HEK293 (cell line): ENCODE measurements at regions not wholly inside any gene's neighbourhood (a gene's known extent, or its start where the extent isn't known, plus 50 kb on each side); places are given as distances from the start of the nearest gene placed in this dataset.

Experiments
- CTCF ChIA-PET: fragments of 350-600 bp; formaldehyde crosslinking; extraction: SDS; loops from one replicate; lab custom pipeline; 2021; ENCODE audit warnings: antibody characterized with exemption; lab: Yijun Ruan, JAX
- POLR2A ChIA-PET: fragments of 300-600 bp; formaldehyde crosslinking; extraction: SDS; loops from one replicate; lab custom pipeline; 2020; ENCODE audit warnings: antibody characterized with exemption, inconsistent platforms; lab: Yijun Ruan, JAX
- H3K27ac ChIP-seq: fragments of 200-500 bp; sonication (Bioruptor generic); 2 replicates; pipeline ENCODE4 v1.5.1; 2014; ENCODE audit warnings: low read depth, low read length, control low read depth, inconsistent platforms; ENCODE audit errors: extremely low read depth
- H3K36me3 ChIP-seq, 2 experiments: fragments of 200-500 bp in 1 of 2; sonication (Bioruptor generic) in 1 of 2; 1 replicate in 1 of 2; 2 replicates in 1 of 2; pipeline ENCODE4 v1.5.1; 2014 to 2017; ENCODE audit warnings: inconsistent platforms in 2 of 2, low read length in 2 of 2; ENCODE audit not compliant: control insufficient read depth in 2 of 2, insufficient read depth in 1 of 2
- H3K4me1 ChIP-seq: fragments of 200-500 bp; sonication (Bioruptor generic); 2 replicates; pipeline ENCODE4 v1.5.1; 2014; ENCODE audit warnings: mild to moderate bottlenecking, low read length, inconsistent platforms; ENCODE audit not compliant: control insufficient read depth, insufficient read depth
- H3K4me3 ChIP-seq: 2 replicates; pipeline ENCODE4 v1.5.1; 2011; ENCODE audit warnings: low read depth, mild to moderate bottlenecking, control low read depth, low read length, moderate library complexity
- H3K9me3 ChIP-seq: fragments of 200-500 bp; sonication (Bioruptor generic); 2 replicates; pipeline ENCODE4 v1.5.1; 2014; ENCODE audit warnings: low read depth, low read length, inconsistent platforms; ENCODE audit not compliant: control insufficient read depth, insufficient read depth
- BCL6B ChIP-seq: fragments of 450-650 bp; formaldehyde crosslinking; IDR thresholded peaks from 2 replicates; pipeline ENCODE4 v1.5.1; 2017; ENCODE audit warnings: missing biosample characterization, missing genetic modification characterization
- GLIS2 ChIP-seq: fragments of 450-650 bp; formaldehyde crosslinking; IDR thresholded peaks from 2 replicates; pipeline ENCODE4 v1.5.1; 2016; ENCODE audit warnings: missing biosample characterization, missing genetic modification characterization
- KLF1 ChIP-seq: fragments of 450-650 bp; formaldehyde crosslinking; IDR thresholded peaks from 2 replicates; pipeline ENCODE4 v1.5.1; 2016; ENCODE audit warnings: missing biosample characterization, missing genetic modification characterization
- PRDM1 ChIP-seq: fragments of 450-650 bp; formaldehyde crosslinking; IDR thresholded peaks from 2 replicates; pipeline ENCODE4; 2016; ENCODE audit warnings: missing biosample characterization, missing genetic modification characterization
- SP2 ChIP-seq: fragments of 450-650 bp; formaldehyde crosslinking; IDR thresholded peaks from 2 replicates; pipeline ENCODE4 v1.5.1; 2016; ENCODE audit warnings: missing biosample characterization, missing genetic modification characterization
- WT1 ChIP-seq: fragments of 450-650 bp; formaldehyde crosslinking; IDR thresholded peaks from 2 replicates; pipeline ENCODE4 v1.5.1; 2016; ENCODE audit warnings: missing biosample characterization, missing genetic modification characterization
- ZBTB17 ChIP-seq: fragments of 450-650 bp; formaldehyde crosslinking; IDR thresholded peaks from 2 replicates; pipeline ENCODE4 v1.5.1; 2016; ENCODE audit warnings: missing biosample characterization, missing genetic modification characterization
- ZBTB44 ChIP-seq: fragments of 450-650 bp; IDR thresholded peaks from 2 replicates; pipeline ENCODE4 v1.5.1; 2018; ENCODE audit warnings: missing biosample characterization, mild to moderate bottlenecking, missing genetic modification characterization
- ZNF140 ChIP-seq: fragments of 450-650 bp; formaldehyde crosslinking; IDR thresholded peaks from 2 replicates; pipeline ENCODE4 v1.5.1; 2016; ENCODE audit warnings: missing biosample characterization, missing genetic modification characterization
- ZNF155 ChIP-seq: fragments of 450-650 bp; formaldehyde crosslinking; IDR thresholded peaks from 2 replicates; pipeline ENCODE4 v1.5.1; 2016; ENCODE audit warnings: missing biosample characterization, missing genetic modification characterization
- ZNF169 ChIP-seq: fragments of 450-650 bp; formaldehyde crosslinking; IDR thresholded peaks from 2 replicates; pipeline ENCODE4 v1.5.1; 2016; ENCODE audit warnings: missing biosample characterization, missing genetic modification characterization
- ZNF19 ChIP-seq: fragments of 450-650 bp; formaldehyde crosslinking; IDR thresholded peaks from 2 replicates; pipeline ENCODE4; 2016; ENCODE audit warnings: missing biosample characterization, missing genetic modification characterization, low read depth
- ZNF223 ChIP-seq: fragments of 450-650 bp; formaldehyde crosslinking; IDR thresholded peaks from 2 replicates; pipeline ENCODE4 v1.5.1; 2016; ENCODE audit warnings: missing biosample characterization, missing genetic modification characterization
- ZNF24 ChIP-seq: fragments of 450-650 bp; formaldehyde crosslinking; IDR thresholded peaks from 2 replicates; pipeline ENCODE4 v1.5.1; 2016; ENCODE audit warnings: missing biosample characterization, missing genetic modification characterization
- ZNF266 ChIP-seq: fragments of 450-650 bp; formaldehyde crosslinking; IDR thresholded peaks from 2 replicates; pipeline ENCODE4 v1.5.1; 2016; ENCODE audit warnings: missing biosample characterization, missing genetic modification characterization, low read depth
- ZNF311 ChIP-seq: fragments of 450-650 bp; formaldehyde crosslinking; IDR thresholded peaks from 2 replicates; pipeline ENCODE4 v1.5.1; 2017; ENCODE audit warnings: missing biosample characterization, missing genetic modification characterization, borderline replicate concordance
- ZNF398 ChIP-seq: fragments of 450-650 bp; formaldehyde crosslinking; IDR thresholded peaks from 2 replicates; pipeline ENCODE4 v1.5.1; 2017; ENCODE audit warnings: missing biosample characterization, missing genetic modification characterization
- ZNF416 ChIP-seq: fragments of 450-650 bp; formaldehyde crosslinking; IDR thresholded peaks from 2 replicates; pipeline ENCODE4 v1.5.1; 2016; ENCODE audit warnings: missing biosample characterization, missing genetic modification characterization
- ZNF426 ChIP-seq: fragments of 450-650 bp; formaldehyde crosslinking; IDR thresholded peaks from 2 replicates; pipeline ENCODE4 v1.5.1; 2017; ENCODE audit warnings: missing biosample characterization, missing genetic modification characterization, mild to moderate bottlenecking, inconsistent platforms, moderate library complexity
- ZNF48 ChIP-seq: fragments of 450-650 bp; formaldehyde crosslinking; IDR thresholded peaks from 2 replicates; pipeline ENCODE4 v1.5.1; 2016; ENCODE audit warnings: missing biosample characterization, missing genetic modification characterization
- ZNF561 ChIP-seq: fragments of 450-650 bp; IDR thresholded peaks from 2 replicates; pipeline ENCODE4 v1.5.1; 2018; ENCODE audit warnings: missing biosample characterization, missing genetic modification characterization, borderline replicate concordance
- ZNF600 ChIP-seq: fragments of 450-650 bp; formaldehyde crosslinking; IDR thresholded peaks from 2 replicates; pipeline ENCODE4 v1.5.1; 2016; ENCODE audit warnings: missing biosample characterization, missing genetic modification characterization
- ZNF639 ChIP-seq: fragments of 450-650 bp; formaldehyde crosslinking; IDR thresholded peaks from 2 replicates; pipeline ENCODE4 v1.5.1; 2016; ENCODE audit warnings: missing biosample characterization, missing genetic modification characterization
- ZNF660 ChIP-seq: fragments of 450-650 bp; IDR thresholded peaks from 2 replicates; pipeline ENCODE4 v1.5.1; 2018; ENCODE audit warnings: missing biosample characterization, mild to moderate bottlenecking, missing genetic modification characterization
- ZNF792 ChIP-seq: fragments of 450-650 bp; formaldehyde crosslinking; IDR thresholded peaks from 2 replicates; pipeline ENCODE4 v1.5.1; 2016; ENCODE audit warnings: missing biosample characterization, missing genetic modification characterization
- ZSCAN16 ChIP-seq: fragments of 450-650 bp; formaldehyde crosslinking; IDR thresholded peaks from 2 replicates; pipeline ENCODE4 v1.5.1; 2016; ENCODE audit warnings: missing biosample characterization, missing genetic modification characterization
- ZSCAN23 ChIP-seq: fragments of 450-650 bp; formaldehyde crosslinking; IDR thresholded peaks from 2 replicates; pipeline ENCODE4 v1.5.1; 2016; ENCODE audit warnings: missing biosample characterization, missing genetic modification characterization

GRCh38 chr3:3740061-3740460 is 59.2 kb upstream of the LRRN1 start:
- no peaks in the 10 kb centered on the region for H3K36me3 ChIP-seq
- TF ChIP-seq ZNF19 (tag by site-specific recombination) (no peak), ZNF169 (tag by site-specific recombination) (no peak), ZNF311 (tag by site-specific recombination) (no peak)
- TF ChIP-seq, all 188 proteins: peak for 0
- H3K4me1 ChIP-seq = no peaks in the 10 kb centered on the region
- POLR2A ChIA-PET = no interaction called here
- CTCF ChIA-PET = interaction anchor here (0.6 to 0.8 kb wide), 3 partner anchors 10 to 308 kb away, joined by 3 read pairs; no protein-coding TSS in a partner anchor
- no peak overlapping the region for H3K27ac ChIP-seq
- no peaks in the 10 kb centered on the region for H3K9me3 ChIP-seq
- no peak overlapping the region for H3K4me3 ChIP-seq

GRCh38 chr3:3739330-3740060 is 59.7 kb upstream of the LRRN1 start:
- no peaks in the 10 kb centered on the region for H3K9me3 ChIP-seq
- POLR2A ChIA-PET = no interaction called here
- CTCF ChIA-PET = interaction anchor here (0.6 to 0.8 kb wide), 2 partner anchors 9 to 261 kb away, joined by 3 read pairs; no protein-coding TSS in a partner anchor
- H3K36me3 ChIP-seq = no peaks in the 10 kb centered on the region
- no peak overlapping the region for H3K4me3 ChIP-seq
- H3K27ac ChIP-seq = no peak overlapping the region
- no peak for TF ChIP-seq ZNF311 (tag by site-specific recombination)
- TF ChIP-seq ZNF600 (tag by site-specific recombination) = no peak
- no peak for TF ChIP-seq GLIS2 (tag by site-specific recombination)
- no peak for TF ChIP-seq ZNF561 (tag by site-specific recombination)
- no peak for TF ChIP-seq ZSCAN23 (tag by site-specific recombination)
- TF ChIP-seq SP2 = no peak
- TF ChIP-seq ZBTB17 (tag by site-specific recombination) = no peak
- no peak for TF ChIP-seq PRDM1 (tag by site-specific recombination)
- TF ChIP-seq ZNF48 (tag by site-specific recombination) = no peak
- no peak for TF ChIP-seq ZBTB44
- TF ChIP-seq ZNF426 (tag by site-specific recombination) = no peak
- no peaks in the 10 kb centered on the region for H3K4me1 ChIP-seq

- POLR2A ChIA-PET = no interaction called here
- Histone ChIP-seq H3K36me3 (no peaks in the 10 kb centered on the region), H3K9me3 (no peaks in the 10 kb centered on the region), H3K4me3 (no peak overlapping the region), H3K27ac (no peak overlapping the region), H3K4me1 (no peaks in the 10 kb centered on the region)
- CTCF ChIA-PET = no interaction called here
- TF ChIP-seq ZNF600 (tag by site-specific recombination) = no peak
- no peak for TF ChIP-seq ZNF266 (tag by site-specific recombination)
- TF ChIP-seq KLF1 (tag by site-specific recombination) = no peak
- TF ChIP-seq ZNF223 (tag by site-specific recombination) = no peak
- TF ChIP-seq BCL6B (tag by site-specific recombination) = no peak
- TF ChIP-seq ZNF792 (tag by site-specific recombination) = no peak
- TF ChIP-seq WT1 (tag by site-specific recombination) = no peak
- TF ChIP-seq ZNF155 (tag by site-specific recombination) = no peak
- no peak for TF ChIP-seq ZNF660 (tag by site-specific recombination)
- TF ChIP-seq ZSCAN16 (tag by site-specific recombination) = no peak
- TF ChIP-seq ZNF140 (tag by site-specific recombination) = no peak
- no peak for TF ChIP-seq GLIS2 (tag by site-specific recombination)
- no peak for TF ChIP-seq ZNF416
- no peak for TF ChIP-seq ZNF398 (tag by site-specific recombination)
- no peak for TF ChIP-seq ZNF24 (tag by site-specific recombination)
- no peak for TF ChIP-seq ZNF639 (tag by site-specific recombination)
Observed at GRCh38 chr3:3737531-3737930, 61.7 kb upstream of the LRRN1 start.
